Skeletal muscle tissue (tissue), 3 donors: ENCODE measurements at regions not wholly inside any gene's neighbourhood (a gene's known extent, or its start where the extent isn't known, plus 50 kb on each side); places are given as distances from the start of the nearest gene placed in this dataset.

Experiments used
- H3K27ac ChIP-seq: one replicate; pipeline ENCODE4 v1.7.0; 2013; ENCODE audit warnings: mild to moderate bottlenecking, low read depth, low read length, inconsistent platforms
- H3K27me3 ChIP-seq, 3 donors: one replicate each; pipeline ENCODE4 v1.7.0; 2013; ENCODE audit warnings: low read length in 3 of 3; ENCODE audit not compliant: control insufficient read depth in 3 of 3, insufficient read depth in 3 of 3
- H3K36me3 ChIP-seq, 3 donors: one replicate each; pipeline ENCODE4 v1.7.0; 2013; ENCODE audit warnings: low read length in 3 of 3; ENCODE audit not compliant: control insufficient read depth in 3 of 3, insufficient read depth in 3 of 3
- H3K4me1 ChIP-seq, 3 donors: one replicate each; pipeline ENCODE4 v1.7.0; 2013; ENCODE audit warnings: low read length in 3 of 3, mild to moderate bottlenecking in 3 of 3; ENCODE audit not compliant: control insufficient read depth in 3 of 3, insufficient read depth in 3 of 3
- H3K4me3 ChIP-seq, 3 donors: one replicate each; pipeline ENCODE4 v1.7.0; 2013; ENCODE audit warnings: low read length in 3 of 3
- H3K9ac ChIP-seq, 3 donors: one replicate each; pipeline ENCODE4 v1.7.0; 2013; ENCODE audit warnings: low read length in 3 of 3, mild to moderate bottlenecking in 3 of 3, moderate library complexity in 2 of 3, low read depth in 1 of 3
- H3K9me3 ChIP-seq, 3 donors: one replicate each; pipeline ENCODE4 v1.7.0; 2013; ENCODE audit warnings: low read length in 3 of 3; ENCODE audit not compliant: control insufficient read depth in 3 of 3
- donor health status: Osteomylitis.

- Histone ChIP-seq H3K36me3 (no peaks in the 10 kb centered on the region), H3K27ac (no peak overlapping the region), H3K9ac (no peak overlapping the region), H3K27me3 (no peaks in the 10 kb centered on the region), H3K4me3 (no peak overlapping the region), H3K9me3 (no peaks in the 10 kb centered on the region), H3K4me1 (peaks cover 0 to 15% (median 0%) of the 10 kb centered on the region in 3 donors)
These were observed 122.4 kb upstream of the VASH1 start for GRCh38 chr14:76638841-76639240.

- Histone ChIP-seq H3K27me3 (no peaks in the 10 kb centered on the region), H3K27ac (no peak overlapping the region), H3K36me3 (no peaks in the 10 kb centered on the region), H3K4me3 (no peak overlapping the region), H3K4me1 (peaks cover 0 to 15% (median 0%) of the 10 kb centered on the region in 3 donors), H3K9ac (no peak overlapping the region), H3K9me3 (no peaks in the 10 kb centered on the region)
These were observed 121.5 kb upstream of the VASH1 start for GRCh38 chr14:76639606-76640229.

GRCh38 chr14:76640923-76641395, 120.3 kb upstream of the VASH1 start:
- no peak overlapping the region for H3K4me3 ChIP-seq
- H3K4me1 ChIP-seq: peaks cover 0 to 15% (median 0%) of the 10 kb centered on the region in 3 donors
- no peaks in the 10 kb centered on the region for H3K9me3 ChIP-seq

GRCh38 chr14:76641541-76641940, 119.7 kb upstream of the VASH1 start:
- Histone ChIP-seq H3K9me3 (no peaks in the 10 kb centered on the region), H3K27ac (no peak overlapping the region), H3K36me3 (no peaks in the 10 kb centered on the region), H3K4me3 (no peak overlapping the region), H3K4me1 (peaks cover 0 to 15% (median 0%) of the 10 kb centered on the region in 3 donors), H3K9ac (no peak overlapping the region), H3K27me3 (no peaks in the 10 kb centered on the region)

More at GRCh38 chr14:76640923-76641395, 120.3 kb upstream of the VASH1 start:
- H3K9ac ChIP-seq: no peak overlapping the region
- H3K27ac ChIP-seq: no peak overlapping the region
- no peaks in the 10 kb centered on the region for H3K27me3 ChIP-seq
- no peaks in the 10 kb centered on the region for H3K36me3 ChIP-seq

GRCh38 chr14:76643887-76644286, 117.4 kb upstream of the VASH1 start:
- H3K27ac ChIP-seq: no peak overlapping the region

GRCh38 chr14:76644855-76645518, 116.3 kb upstream of the VASH1 start:
- Histone ChIP-seq H3K4me3 (no peak overlapping the region), H3K27ac (no peak overlapping the region), H3K9me3 (no peaks in the 10 kb centered on the region), H3K9ac (no peak overlapping the region), H3K27me3 (no peaks in the 10 kb centered on the region), H3K4me1 (peaks cover 0 to 14% (median 0%) of the 10 kb centered on the region in 3 donors), H3K36me3 (no peaks in the 10 kb centered on the region)

More at GRCh38 chr14:76643887-76644286, 117.4 kb upstream of the VASH1 start:
- peaks cover 0 to 15% (median 0%) of the 10 kb centered on the region in 3 donors for H3K4me1 ChIP-seq
- no peaks in the 10 kb centered on the region for H3K27me3 ChIP-seq
- no peaks in the 10 kb centered on the region for H3K9me3 ChIP-seq
- H3K9ac ChIP-seq: no peak overlapping the region
- H3K36me3 ChIP-seq: no peaks in the 10 kb centered on the region
- H3K4me3 ChIP-seq: no peak overlapping the region

- H3K9me3 ChIP-seq: no peaks in the 10 kb centered on the region
- no peaks in the 10 kb centered on the region for H3K4me1 ChIP-seq
- H3K36me3 ChIP-seq: no peaks in the 10 kb centered on the region
- no peaks in the 10 kb centered on the region for H3K27me3 ChIP-seq
- H3K9ac ChIP-seq: no peak overlapping the region
- no peak overlapping the region for H3K4me3 ChIP-seq
- H3K27ac ChIP-seq: no peak overlapping the region
These were observed 113.5 kb upstream of the VASH1 start for GRCh38 chr14:76647697-76648298.

DNA sequence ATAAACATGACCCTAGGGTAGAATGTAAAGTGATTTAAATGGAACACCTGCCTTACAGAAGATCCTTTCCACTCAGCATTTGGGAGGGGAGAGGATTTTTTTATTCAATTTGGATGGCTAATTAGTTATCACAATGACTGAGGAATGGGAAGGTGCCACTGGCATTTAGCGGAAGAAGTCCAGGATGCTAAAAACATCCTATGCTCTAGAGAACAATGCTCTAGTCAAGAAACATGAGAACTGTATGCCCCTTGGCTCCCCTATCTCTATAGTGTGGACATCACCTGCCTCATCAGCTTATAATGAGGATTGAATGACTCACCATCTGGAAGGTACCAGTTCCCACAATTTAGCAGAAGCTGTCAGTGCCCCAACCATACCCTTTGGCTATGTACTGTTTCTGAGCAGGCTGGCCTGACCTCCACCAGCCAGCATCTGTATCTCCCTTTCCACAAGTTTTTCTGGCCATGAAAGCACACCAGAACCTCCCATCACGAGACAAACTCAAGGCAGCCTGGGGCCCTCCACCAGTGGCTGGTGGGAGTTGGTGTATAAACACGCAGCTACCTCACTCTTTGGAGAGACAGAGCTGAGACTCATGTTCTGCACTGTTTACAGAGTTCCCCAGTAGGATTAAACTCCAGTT, 109.7 kb upstream of the VASH1 start:
- H3K4me3 ChIP-seq: no peak overlapping the region
- no peaks in the 10 kb centered on the region for H3K27me3 ChIP-seq
- no peaks in the 10 kb centered on the region for H3K9me3 ChIP-seq
- no peaks in the 10 kb centered on the region for H3K4me1 ChIP-seq
- no peak overlapping the region for H3K27ac ChIP-seq
- H3K9ac ChIP-seq: no peak overlapping the region
- H3K36me3 ChIP-seq: no peaks in the 10 kb centered on the region

DNA sequence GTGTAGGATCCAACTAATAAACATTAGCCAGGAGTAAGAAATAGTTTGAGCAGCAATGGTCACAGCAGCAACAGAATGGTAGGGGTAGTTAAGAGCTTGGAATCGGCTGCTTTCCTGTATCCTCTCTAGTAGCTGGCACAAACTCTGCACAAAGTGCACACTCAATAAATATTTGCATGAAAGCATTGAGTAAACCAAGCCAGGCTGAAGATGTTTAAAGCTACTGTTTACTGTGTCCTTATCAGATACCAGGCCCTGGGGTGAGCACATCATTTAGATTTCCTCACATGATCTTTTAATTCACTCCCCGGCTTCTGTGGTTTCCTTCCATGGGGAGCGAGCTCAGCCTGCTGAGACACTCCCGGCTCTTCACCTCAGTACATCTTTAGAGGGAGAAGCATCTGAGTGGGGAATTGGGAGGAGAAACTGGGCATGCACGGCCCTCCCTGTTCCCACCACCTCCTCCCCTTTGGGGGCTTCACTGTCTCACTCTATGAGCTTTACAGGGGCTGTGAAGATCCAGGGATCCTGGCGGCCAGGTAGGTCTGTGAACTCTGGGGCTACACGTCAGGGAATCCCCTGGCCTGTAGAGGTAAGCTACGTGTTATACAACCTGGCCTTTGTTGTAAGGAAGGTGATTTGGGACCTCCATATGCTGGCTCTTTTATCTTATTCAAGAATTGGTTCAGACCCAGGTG, 107.2 kb upstream of the VASH1 start:
- H3K9ac ChIP-seq: no peak overlapping the region
- H3K27me3 ChIP-seq: peaks cover 0 to 3% (median 0%) of the 10 kb centered on the region in 3 donors
- H3K9me3 ChIP-seq: peaks cover 3 to 5% (median 4%) of the 10 kb centered on the region in 3 donors
- no peak overlapping the region for H3K27ac ChIP-seq
- no peaks in the 10 kb centered on the region for H3K36me3 ChIP-seq
- H3K4me1 ChIP-seq: no peaks in the 10 kb centered on the region
- no peak overlapping the region for H3K4me3 ChIP-seq
